ENCODE measurements at regions not wholly inside any gene's neighbourhood (a gene's known extent, or its start where the extent isn't known, plus 50 kb on each side); places are given as distances from the start of the nearest gene placed in this dataset.

DNA sequence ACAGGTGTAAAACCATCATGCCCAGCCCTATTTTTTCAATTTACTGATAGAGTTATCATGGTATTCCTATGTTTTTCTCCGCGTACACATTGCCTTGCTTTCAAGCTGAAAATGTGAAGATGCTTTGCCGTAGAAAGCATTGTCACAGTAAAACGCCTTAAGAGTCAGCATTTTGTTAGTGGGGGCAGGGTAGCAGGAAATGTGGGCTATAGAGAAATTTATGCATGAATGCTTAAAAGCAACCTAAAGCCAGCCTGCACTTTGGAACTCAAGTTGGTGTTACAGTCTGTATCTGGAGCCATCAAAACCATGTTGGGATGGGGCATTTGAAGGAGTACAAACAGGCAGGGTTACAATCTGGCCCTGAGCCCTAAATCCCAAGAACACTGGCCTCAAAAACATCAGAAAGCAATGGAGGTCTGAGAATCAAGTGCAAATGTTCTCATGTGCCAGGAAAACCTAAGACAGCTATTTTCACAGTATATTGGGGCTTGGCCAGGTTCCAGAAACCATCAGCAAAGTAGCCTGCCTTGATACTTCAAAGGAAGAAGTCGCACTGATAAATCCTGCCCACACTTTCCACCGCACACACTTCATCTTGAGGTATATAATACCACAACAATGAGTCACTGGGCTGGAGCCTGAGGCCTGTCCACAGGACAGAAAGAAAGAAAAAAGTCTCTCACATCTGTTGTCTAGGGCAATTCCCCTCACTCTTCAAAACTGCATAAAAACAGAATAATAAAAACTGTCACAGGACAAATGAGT, 313.8 kb downstream of the ENC1 start:
- Mint-ChIP-seq H3K27ac (peak overlapping the region; percentile 13), H3K36me3 (ENCODE audit: low read depth) (no peaks in the 10 kb centered on the region), H3K9me3 (no peaks in the 10 kb centered on the region), H3K4me3 (peak overlapping the region; percentile 14), H3K4me1 (ENCODE audit: low read depth) (peaks cover 26% of the 10 kb centered on the region), H3K27me3 (peaks cover 51% of the 10 kb centered on the region)

DNA sequence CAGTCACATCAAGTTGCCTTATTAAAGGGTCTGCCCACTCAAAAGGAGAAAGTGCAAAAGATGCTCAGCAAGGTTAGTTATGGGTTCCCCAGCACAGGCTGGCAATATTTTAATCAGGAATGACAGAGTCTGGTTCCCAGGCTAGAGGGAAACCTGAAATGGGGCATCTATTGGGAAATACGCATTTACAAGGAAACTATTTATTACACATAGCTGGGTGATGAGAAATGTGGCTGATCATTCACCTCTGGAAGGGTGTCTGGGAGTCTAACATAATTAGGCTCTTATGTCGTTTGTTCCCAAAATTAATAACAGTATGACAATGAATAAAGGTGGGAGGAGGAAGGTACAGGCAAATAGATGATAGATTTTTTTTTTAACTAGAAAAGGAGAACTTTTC, 314.7 kb downstream of the ENC1 start:
- H3K36me3 Mint-ChIP-seq (ENCODE audit: low read depth): no peaks in the 10 kb centered on the region
- H3K4me1 Mint-ChIP-seq (ENCODE audit: low read depth): peaks cover 26% of the 10 kb centered on the region
- no peak overlapping the region for H3K27ac Mint-ChIP-seq
- H3K27me3 Mint-ChIP-seq: peaks cover 53% of the 10 kb centered on the region
- H3K4me3 Mint-ChIP-seq: no peak overlapping the region
- H3K9me3 Mint-ChIP-seq: no peaks in the 10 kb centered on the region

DNA sequence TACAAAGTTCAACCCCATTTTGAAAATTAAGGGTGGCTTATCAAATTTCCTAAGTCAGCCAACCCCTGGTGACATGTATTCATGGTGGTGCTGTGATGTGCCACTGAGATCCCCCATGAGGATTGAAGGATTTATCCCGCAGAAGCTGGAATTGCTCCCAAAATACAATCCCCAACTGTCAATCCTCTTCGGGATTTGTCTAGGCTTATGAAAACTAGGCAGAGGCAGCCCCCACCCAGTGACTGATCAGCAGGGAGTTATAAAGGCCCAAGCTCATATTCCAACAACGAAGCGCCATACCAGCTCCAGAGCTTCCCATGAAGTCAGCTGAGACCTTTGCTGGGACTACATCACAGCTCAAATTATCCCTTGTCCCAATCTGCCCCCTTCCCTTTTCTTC, 316.0 kb downstream of the ENC1 start:
- peaks cover 48% of the 10 kb centered on the region for H3K27me3 Mint-ChIP-seq
- no peak overlapping the region for H3K4me3 Mint-ChIP-seq
- H3K4me1 Mint-ChIP-seq (ENCODE audit: low read depth): peaks cover 26% of the 10 kb centered on the region
- H3K27ac Mint-ChIP-seq: no peak overlapping the region
- no peaks in the 10 kb centered on the region for H3K9me3 Mint-ChIP-seq
- no peaks in the 10 kb centered on the region for H3K36me3 Mint-ChIP-seq (ENCODE audit: low read depth)

DNA sequence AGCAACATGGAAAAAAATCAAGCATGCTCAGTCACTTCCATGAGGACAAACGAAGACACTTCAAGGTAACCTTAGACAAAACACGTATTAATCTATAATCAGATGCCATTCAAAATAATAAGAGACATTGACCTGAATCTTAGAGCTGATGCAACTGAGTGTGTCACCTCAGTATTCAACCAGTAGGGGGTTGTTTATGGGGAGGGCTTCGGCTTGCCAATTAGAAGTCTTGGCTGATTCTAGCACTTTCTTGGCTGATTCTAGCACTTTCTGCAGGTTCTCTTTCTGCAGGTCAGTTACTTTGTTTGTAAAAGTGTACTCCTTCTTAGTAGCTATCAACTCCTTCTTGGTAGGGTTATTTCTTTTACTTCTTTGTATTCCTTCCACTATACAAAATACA, 317.6 kb downstream of the ENC1 start:
- no peak overlapping the region for H3K27ac Mint-ChIP-seq
- H3K4me3 Mint-ChIP-seq: no peak overlapping the region
- no peaks in the 10 kb centered on the region for H3K36me3 Mint-ChIP-seq (ENCODE audit: low read depth)
- H3K27me3 Mint-ChIP-seq: peaks cover 52% of the 10 kb centered on the region
- peaks cover 31% of the 10 kb centered on the region for H3K4me1 Mint-ChIP-seq (ENCODE audit: low read depth)
- H3K9me3 Mint-ChIP-seq: peaks cover 4% of the 10 kb centered on the region

DNA sequence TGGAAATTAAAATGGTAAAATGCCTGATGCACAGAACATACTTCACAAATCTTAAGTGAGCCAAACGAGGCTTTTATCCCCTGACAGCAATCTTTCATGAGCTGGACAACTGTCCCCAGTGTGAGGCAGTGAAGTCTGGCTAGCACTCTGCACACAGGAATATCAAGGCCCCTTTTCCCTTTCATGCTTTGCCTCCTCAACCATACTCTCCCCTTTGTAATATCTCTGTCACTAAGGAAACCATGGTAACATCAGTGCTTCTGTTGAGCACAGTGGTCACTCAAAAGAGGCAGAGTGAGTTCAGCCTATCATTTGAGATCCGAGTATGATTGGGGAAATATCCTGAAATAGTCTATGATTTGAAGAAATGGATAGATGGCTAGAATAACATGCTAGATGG, 318.3 kb downstream of the ENC1 start:
- H3K27me3 Mint-ChIP-seq: peaks cover 45% of the 10 kb centered on the region
- no peak overlapping the region for H3K4me3 Mint-ChIP-seq
- H3K9me3 Mint-ChIP-seq: peaks cover 4% of the 10 kb centered on the region
- no peak overlapping the region for H3K27ac Mint-ChIP-seq
- no peaks in the 10 kb centered on the region for H3K36me3 Mint-ChIP-seq (ENCODE audit: low read depth)
- H3K4me1 Mint-ChIP-seq (ENCODE audit: low read depth): peaks cover 24% of the 10 kb centered on the region

DNA sequence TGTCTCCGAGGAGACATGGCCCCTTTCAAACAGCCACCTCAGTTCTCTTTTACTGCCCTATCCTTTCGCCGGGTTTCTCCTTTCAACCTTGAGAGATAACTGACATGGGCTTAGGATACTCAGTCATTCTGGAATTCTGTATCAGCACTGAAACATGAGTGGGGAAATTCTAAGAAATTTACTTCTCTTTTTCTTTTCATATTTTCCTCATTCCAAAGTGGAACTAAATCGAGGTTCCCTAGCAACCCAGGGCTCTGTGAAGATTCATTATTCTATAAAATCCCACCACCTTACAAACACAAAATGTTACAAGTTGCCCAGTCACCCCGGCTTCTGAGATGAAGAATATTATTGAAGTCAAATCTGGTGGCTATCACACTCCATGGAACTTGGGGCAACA, 319.2 kb downstream of the ENC1 start:
- no peak overlapping the region for H3K27ac Mint-ChIP-seq

DNA sequence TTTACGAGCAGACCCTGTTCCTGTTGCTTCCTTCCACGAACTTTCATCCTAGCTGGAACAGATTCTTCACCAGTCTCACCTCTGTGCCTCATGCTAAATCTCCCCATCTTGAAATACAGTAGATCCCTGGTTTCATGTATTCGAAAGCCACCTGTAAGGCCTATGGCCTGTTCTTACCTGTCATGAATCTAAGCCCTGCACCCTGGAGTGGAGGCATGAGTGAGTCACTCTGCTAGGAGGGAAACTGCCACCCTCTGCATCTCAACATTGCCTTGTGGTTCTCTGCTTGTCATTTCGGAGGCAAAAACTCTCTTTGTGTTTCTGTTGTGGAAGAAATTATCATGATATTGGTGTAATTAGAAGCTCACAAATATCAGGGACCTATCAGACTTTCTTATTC, 320.0 kb downstream of the ENC1 start:
- H3K36me3 Mint-ChIP-seq (ENCODE audit: low read depth): no peaks in the 10 kb centered on the region
- H3K4me1 Mint-ChIP-seq (ENCODE audit: low read depth): peaks cover 11% of the 10 kb centered on the region
- peaks cover 4% of the 10 kb centered on the region for H3K9me3 Mint-ChIP-seq
- peaks cover 44% of the 10 kb centered on the region for H3K27me3 Mint-ChIP-seq
- H3K4me3 Mint-ChIP-seq: no peak overlapping the region
- H3K27ac Mint-ChIP-seq: no peak overlapping the region

More for the DNA sequence above, 319.2 kb downstream of the ENC1 start:
- H3K4me3 Mint-ChIP-seq: no peak overlapping the region
- peaks cover 4% of the 10 kb centered on the region for H3K9me3 Mint-ChIP-seq
- H3K4me1 Mint-ChIP-seq (ENCODE audit: low read depth): peaks cover 15% of the 10 kb centered on the region
- H3K36me3 Mint-ChIP-seq (ENCODE audit: low read depth): no peaks in the 10 kb centered on the region
- H3K27me3 Mint-ChIP-seq: peaks cover 49% of the 10 kb centered on the region

DNA sequence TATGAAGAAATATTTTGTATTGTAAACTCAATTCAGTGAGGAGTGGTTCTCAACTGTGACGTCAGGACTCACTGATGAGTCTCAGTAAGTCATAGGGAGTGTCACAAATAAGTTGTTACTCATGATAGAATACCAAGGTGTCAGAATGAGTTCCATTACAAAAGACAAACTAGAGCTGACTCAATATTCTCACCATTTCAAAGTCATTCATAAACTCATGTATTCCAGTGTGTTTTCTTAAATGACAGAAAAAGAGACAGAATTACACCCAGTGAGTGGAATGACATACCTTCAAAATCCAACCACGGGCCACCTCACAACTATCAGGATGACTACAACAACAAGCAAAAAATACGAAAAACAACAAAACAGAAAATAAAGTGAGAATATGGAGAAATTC, 321.5 kb downstream of the ENC1 start:
- no peaks in the 10 kb centered on the region for H3K36me3 Mint-ChIP-seq (ENCODE audit: low read depth)
- no peak overlapping the region for H3K4me3 Mint-ChIP-seq
- peaks cover 11% of the 10 kb centered on the region for H3K4me1 Mint-ChIP-seq (ENCODE audit: low read depth)
- H3K9me3 Mint-ChIP-seq: peaks cover 4% of the 10 kb centered on the region
- H3K27ac Mint-ChIP-seq: peak overlapping the region; percentile 57
- peaks cover 44% of the 10 kb centered on the region for H3K27me3 Mint-ChIP-seq

DNA sequence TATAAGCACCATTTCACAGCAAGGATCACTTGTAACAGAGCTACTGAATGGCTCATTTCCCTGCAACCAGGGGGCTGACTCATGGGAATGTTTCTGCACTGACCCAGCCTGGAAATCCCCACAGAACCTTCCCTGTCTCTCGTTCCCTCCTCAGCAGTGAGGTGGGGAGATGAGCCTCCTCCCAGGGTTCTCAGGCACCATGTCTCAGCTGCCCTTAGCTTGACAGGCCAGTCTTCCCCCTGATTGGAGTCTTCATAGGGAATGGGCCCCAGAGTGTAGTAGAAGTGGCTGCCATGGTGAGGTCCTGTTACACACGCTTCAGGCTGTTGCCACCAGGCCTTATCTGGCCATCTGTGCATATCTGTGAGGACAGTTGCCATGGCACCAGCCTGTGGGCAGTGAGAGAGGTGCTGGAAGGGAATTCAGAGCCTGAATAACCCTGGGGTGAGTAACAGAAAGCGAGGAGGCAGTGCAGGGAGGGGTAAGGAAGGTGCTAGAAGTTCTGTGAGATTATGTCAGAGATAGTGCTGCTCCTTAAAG, 324.4 kb downstream of the ENC1 start:
- peaks cover 45% of the 10 kb centered on the region for H3K27me3 Mint-ChIP-seq

DNA sequence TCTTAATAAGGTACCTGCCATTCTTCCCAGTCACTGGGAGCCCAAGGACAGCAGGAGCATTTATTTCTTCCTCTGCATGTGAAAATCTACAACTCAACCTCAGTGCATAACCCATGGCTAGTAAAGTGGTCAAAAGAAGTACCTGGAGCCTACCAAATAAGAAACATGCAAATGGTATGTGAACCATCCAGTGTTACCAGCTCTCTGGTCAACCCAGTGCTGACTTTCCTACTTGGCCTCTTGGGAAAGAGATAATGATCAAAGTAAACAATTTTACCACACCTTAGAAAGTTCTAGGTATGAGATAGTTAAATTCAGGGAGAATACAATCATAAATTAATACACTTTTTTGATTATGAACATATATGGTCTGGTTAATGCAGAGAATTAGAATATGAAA, 325.6 kb downstream of the ENC1 start:
- no peak overlapping the region for H3K27ac Mint-ChIP-seq
- peaks cover 11% of the 10 kb centered on the region for H3K4me1 Mint-ChIP-seq (ENCODE audit: low read depth)
- H3K4me3 Mint-ChIP-seq: no peak overlapping the region
- H3K36me3 Mint-ChIP-seq (ENCODE audit: low read depth): no peaks in the 10 kb centered on the region
- H3K27me3 Mint-ChIP-seq: peaks cover 50% of the 10 kb centered on the region
- peaks cover 4% of the 10 kb centered on the region for H3K9me3 Mint-ChIP-seq

More for the DNA sequence above, 324.4 kb downstream of the ENC1 start:
- peaks cover 4% of the 10 kb centered on the region for H3K9me3 Mint-ChIP-seq
- H3K4me1 Mint-ChIP-seq (ENCODE audit: low read depth): peaks cover 11% of the 10 kb centered on the region
- H3K36me3 Mint-ChIP-seq (ENCODE audit: low read depth): no peaks in the 10 kb centered on the region
- H3K27ac Mint-ChIP-seq: no peak overlapping the region
- H3K4me3 Mint-ChIP-seq: no peak overlapping the region

DNA sequence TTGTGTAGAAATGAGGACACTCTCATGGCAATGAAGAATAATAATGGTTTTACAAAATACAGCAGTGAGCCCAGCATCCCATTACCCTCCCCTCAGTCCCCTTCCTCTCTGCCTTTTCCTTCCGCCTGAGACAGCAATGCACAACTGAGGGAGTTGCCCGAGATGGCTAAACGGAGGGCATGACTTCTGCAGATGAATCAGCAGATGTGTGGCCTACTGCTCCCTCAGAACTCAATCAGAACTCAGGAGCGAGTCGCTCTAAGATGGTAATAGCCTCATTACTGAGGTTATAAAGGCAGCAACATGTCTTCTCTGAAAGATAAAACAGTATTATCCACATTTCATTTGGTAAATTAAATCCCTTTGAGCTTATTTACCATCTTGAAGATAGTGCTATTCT, 326.6 kb downstream of the ENC1 start:
- Mint-ChIP-seq H3K36me3 (ENCODE audit: low read depth) (no peaks in the 10 kb centered on the region), H3K9me3 (no peaks in the 10 kb centered on the region), H3K27ac (no peak overlapping the region), H3K27me3 (peaks cover 46% of the 10 kb centered on the region), H3K4me3 (no peak overlapping the region), H3K4me1 (ENCODE audit: low read depth) (peaks cover 5% of the 10 kb centered on the region)

DNA sequence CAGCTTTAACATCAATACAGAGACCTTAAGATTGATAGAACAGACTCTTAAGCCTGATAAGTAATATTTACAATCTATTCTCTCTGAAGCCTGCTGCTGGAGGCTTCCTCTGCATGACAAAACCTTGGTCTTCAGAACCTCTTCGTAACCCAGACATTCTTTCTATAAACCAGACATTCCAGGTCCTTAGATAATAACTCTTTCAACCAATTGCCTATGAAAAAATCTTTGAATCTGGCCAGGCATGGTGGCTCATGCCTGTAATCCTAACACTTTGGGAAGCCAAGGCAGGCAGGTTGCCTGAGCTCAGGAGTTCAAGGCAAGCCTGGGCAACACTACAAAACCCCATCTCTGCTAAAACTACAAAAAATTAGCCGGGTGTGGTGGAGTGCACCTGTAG, 327.8 kb downstream of the ENC1 start:
- no peaks in the 10 kb centered on the region for H3K36me3 Mint-ChIP-seq (ENCODE audit: low read depth)
- H3K4me3 Mint-ChIP-seq: no peak overlapping the region
- no peaks in the 10 kb centered on the region for H3K9me3 Mint-ChIP-seq
- H3K27ac Mint-ChIP-seq: no peak overlapping the region
- peaks cover 43% of the 10 kb centered on the region for H3K27me3 Mint-ChIP-seq
- H3K4me1 Mint-ChIP-seq (ENCODE audit: low read depth): peaks cover 3% of the 10 kb centered on the region

DNA sequence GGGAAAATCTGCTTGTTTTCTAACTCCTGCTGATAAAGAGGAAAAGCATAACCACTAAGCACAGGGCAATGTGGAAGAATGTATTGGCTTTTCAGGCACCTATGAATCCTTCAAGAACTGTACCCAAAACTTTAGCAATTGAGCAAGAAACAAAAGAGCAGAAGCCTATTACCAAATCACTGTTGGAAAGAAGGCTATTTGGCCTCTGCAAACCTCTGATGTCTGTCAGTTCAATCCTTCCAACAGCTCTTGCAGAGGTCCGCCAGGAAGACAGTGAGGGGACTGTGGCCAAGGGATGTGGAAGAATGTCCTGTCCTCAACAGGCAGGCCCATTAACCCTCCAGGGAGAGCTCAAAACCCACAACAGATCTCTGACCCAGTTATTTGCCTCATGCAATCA, 328.6 kb downstream of the ENC1 start:
- no peak overlapping the region for H3K27ac Mint-ChIP-seq
- H3K4me1 Mint-ChIP-seq (ENCODE audit: low read depth): peaks cover 3% of the 10 kb centered on the region

DNA sequence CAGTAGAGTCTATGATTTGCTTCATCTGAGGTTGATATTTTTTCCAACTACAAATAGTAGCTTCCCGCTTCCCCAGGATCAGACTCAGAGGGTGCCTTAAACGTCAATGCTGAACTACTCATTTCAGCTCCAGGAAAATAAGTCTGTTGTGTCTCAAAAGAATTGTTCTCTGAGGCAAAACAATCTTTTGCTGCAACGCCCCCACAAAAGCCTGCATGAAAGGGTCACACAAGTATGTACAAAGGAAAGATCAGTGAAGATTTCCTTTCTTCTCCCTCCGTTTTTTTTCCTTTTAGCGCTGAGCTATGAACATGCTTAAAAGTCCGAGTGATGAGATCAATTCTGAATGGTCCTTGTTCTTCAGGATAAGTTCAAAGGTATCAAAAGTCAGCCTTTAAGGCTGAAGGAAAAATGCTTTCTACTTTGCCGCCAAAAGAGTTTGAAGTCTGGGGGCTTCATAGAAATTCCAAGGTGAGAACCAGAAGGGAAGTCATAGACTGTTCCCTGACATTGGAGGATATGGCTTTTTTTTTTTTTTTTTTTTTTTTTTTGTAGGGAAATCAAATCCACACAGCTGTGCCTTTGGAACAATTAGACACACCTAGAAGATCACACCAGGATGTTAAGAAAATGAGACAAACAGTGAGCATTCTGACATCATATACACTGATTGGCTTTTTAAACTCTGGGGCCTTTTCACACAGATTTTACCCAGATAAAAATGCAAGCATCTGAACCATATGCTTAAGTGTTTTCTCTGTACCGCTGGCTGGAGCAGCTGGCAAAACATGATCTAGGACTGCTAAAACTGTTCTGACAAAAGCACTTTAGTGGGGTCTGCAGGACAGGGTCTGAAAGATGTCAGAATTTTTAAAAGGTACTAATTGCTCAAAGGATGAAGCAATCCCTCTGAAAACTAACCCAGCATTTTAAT, 329.3 kb downstream of the ENC1 start:
- H3K27ac Mint-ChIP-seq: no peak overlapping the region
- H3K4me1 Mint-ChIP-seq (ENCODE audit: low read depth): peaks cover 2% of the 10 kb centered on the region
- H3K9me3 Mint-ChIP-seq: no peaks in the 10 kb centered on the region
- peaks cover 37% of the 10 kb centered on the region for H3K27me3 Mint-ChIP-seq
- no peaks in the 10 kb centered on the region for H3K36me3 Mint-ChIP-seq (ENCODE audit: low read depth)
- H3K4me3 Mint-ChIP-seq: no peak overlapping the region

More for the DNA sequence above, 328.6 kb downstream of the ENC1 start:
- H3K9me3 Mint-ChIP-seq: no peaks in the 10 kb centered on the region
- no peaks in the 10 kb centered on the region for H3K36me3 Mint-ChIP-seq (ENCODE audit: low read depth)
- peaks cover 41% of the 10 kb centered on the region for H3K27me3 Mint-ChIP-seq
- no peak overlapping the region for H3K4me3 Mint-ChIP-seq

DNA sequence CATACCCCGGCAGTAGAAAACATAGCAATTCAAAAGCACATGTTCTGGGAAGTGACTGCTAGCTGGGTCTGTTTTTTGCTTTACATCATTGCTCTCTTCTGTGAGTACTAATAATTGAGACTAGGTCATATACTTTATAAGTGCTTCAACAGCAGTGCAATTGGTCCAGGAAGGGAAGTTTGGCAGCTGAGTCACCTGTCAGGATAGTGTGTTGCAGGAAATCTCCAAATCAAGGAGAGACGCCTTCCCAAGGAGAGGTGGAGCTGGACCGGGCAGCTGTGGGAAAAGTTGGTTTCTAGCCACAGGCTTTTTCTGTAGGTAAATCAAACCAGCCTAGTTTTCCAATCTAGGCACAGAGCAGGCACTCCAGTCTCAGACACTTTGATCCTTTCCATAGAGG, 330.1 kb downstream of the ENC1 start:
- H3K27ac Mint-ChIP-seq: no peak overlapping the region
- H3K36me3 Mint-ChIP-seq (ENCODE audit: low read depth): no peaks in the 10 kb centered on the region
- peaks cover 41% of the 10 kb centered on the region for H3K27me3 Mint-ChIP-seq
- H3K4me3 Mint-ChIP-seq: no peak overlapping the region
- no peaks in the 10 kb centered on the region for H3K4me1 Mint-ChIP-seq (ENCODE audit: low read depth)
- H3K9me3 Mint-ChIP-seq: no peaks in the 10 kb centered on the region

Data from stimulated activated naive CD8-positive, alpha-beta T cell treated with anti-CD3 and anti-CD28 coated beads, Interleukin-15, Interleukin-2, amounts not matched to agents 100 ng/mL and 50 ng/mL, for 24 hours (primary cell).